ENCODE measurements at regions not wholly inside any gene's neighbourhood (a gene's known extent, or its start where the extent isn't known, plus 50 kb on each side); places are given as distances from the start of the nearest gene placed in this dataset.
"Not testable (repeated sequence)": the region's sequence is repeated elsewhere in the genome, so short reads cannot be mapped to it uniquely, and the experiment has no call there.

DNA sequence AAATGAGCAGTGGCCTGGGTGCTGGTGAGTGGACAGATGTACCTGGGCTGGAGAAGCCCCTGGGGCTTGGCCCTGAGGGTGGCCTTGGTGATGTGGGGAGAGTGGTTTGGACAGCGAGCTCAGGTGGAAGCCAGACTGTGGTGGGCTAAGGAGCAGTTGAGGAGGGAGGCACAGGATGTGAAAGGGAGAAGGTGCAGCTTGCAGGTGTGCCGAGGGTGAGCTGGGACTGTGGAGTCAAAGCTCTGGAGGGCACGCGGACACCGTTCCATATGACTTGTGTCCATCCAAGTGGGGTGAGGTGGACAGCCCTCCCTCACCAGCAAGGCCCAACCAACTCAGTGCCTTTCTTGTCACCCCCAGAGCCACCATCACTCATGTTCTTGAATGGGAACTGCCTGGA is 170.8 kb upstream of the ZNF267 start:
- no peak for DNase-seq

DNA sequence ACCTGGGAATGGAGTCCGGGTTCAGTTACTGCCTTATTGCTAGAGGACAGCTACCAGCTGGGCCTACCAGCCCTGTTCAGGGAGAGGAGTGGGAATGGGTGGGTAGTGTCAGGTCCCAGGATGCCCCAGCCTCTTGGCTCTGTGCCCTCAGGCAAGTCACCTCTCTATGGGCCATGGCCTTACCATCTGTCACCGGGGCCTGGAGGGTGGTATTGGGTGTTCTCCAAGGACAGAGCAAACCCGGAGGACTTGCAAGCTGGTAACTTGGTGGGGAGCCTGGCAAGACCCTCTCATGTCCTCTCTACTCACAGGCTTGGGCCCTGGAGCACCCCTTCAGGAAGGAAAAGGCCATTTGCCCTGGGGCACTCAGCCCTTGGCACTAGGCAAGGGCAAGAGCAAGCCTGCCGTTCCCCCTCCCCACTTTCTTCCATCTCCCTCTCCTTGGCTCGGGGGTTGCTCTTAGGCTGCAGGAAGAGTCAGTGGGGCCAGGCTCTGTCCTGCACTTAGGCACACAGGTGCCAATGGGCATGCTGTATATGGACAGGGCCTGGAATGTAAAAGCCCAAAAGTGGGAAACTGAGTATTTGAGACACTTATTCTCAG is 170.0 kb upstream of the ZNF267 start:
- no peak for DNase-seq

DNA sequence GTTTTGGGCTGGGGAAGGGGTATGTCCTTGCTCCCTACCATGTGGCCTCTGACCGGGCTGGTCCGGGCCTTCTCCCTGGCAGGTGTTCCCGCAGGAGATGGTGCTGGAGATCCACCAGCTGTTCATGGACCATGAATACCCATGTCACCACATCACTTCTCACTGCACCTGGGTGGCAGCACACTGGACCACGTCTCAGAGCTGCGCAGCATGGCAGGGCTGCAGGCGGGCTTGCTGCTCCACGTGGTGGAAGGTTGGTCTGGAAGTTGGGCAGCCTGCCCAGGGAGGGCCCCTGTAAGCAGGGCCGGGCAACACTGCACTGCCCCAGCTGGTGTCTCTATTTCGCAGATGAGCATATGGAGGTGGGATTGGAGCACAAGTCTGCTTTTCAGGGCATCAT is 169.5 kb upstream of the ZNF267 start:
- no peak for DNase-seq

DNA sequence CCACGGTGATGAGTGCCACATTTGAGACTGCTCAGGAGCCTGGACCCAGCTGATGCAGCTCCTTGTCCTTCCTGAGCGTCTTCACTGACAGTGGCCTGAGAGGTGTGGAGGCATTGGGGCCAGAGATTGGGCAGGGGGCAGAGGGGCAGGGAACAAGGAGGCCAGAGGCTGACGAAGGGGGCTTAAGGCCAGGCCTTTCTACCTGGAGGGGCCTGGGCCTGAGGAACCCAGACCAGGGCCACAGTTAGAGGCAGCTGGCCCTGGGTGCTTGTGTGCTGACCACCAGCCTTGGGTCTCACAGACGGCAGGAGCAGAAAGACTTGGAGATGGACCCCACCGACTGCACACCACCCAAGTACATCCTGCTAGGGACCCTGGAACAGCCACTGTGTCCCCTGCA is 168.2 kb upstream of the ZNF267 start:
- no peak for DNase-seq

DNA sequence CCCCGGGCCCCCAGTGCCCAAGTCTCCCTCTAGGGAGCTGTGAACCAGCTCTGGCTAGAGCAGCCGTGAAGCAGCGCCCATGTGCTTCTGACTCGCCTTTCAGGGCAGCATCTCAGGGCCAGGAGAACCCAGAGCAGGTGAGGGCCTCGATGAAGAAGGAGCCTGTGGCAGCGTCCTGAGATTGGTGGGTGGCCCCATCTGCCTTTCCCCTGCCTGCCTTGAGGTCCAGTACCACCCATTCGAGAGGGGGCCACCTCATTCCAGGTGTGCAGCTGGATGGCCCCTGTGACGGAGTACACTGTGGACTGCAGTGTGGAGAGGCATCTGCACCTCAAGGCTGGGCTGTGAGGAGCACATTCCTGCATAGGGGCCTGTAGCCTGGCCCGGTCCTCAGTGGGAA is 167.3 kb upstream of the ZNF267 start:
- no peak for DNase-seq

DNA sequence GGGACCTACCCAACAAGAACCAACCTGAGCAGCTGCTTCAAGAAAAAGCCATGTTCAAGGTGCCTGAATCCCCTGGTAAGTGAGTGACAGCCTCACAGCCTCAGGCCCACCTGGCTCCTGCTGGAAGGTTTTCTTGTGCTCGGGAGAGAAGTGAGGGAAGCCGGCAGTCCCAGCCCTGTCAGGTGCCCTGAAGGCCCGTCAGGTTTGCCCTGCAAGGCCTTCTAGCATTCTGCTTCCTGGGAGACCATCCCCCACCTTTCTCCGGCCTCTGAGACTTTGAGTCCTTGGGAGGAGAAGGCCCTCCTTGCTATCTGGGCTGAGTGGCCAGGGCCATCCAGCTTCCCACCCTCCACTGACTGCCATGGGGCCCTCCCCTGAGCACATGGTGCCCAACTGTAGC is 166.7 kb upstream of the ZNF267 start:
- DNase-seq: no peak

DNA sequence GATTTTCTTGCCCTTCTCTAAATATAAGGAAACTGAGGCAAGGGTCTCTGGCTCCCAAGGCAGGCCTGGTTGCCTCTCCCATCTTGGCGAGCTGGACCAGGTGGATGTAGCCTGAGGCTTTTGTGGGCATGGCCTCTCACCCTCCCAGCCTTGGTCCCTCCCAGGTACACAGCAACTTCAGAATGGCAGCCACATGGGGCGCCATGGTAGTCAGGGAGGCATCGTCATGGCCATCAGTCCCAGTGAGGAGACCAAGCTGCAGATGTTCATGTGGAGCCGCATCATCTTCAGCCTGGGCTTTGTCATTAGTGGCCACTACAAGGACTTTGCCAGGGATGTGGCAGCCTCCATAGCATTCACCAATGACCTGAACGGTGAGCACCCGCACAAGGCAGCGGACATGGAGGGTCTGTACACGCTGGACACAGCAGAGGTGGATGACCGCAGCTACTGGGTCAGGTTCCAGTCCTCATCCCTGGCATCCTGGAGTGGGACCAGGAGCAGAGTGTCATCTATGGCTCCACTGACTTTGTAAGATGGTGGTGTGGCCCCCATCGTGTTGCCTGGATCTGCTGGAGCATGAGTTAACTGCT is 165.8 kb upstream of the ZNF267 start:
- no peak for DNase-seq

DNA sequence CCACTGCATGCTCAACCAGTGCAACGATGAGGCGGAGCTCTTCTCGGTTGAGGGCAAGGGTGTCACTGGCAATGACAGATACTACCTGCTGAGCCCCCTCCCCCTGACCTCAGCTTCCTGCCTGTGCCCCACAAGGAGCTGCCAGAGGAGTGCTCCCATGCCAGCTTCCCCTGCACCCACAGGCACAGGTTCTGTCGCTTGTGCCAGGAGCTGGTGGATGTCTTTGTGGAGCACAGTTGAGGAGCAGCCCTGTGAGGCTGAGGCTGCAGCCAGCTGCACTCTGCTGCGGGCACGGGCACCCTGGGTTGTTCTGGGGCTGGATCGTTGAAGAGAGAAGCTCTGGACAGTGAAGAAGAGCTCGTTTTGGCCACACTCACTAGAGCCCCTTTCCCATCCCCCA is 165.3 kb upstream of the ZNF267 start:
- no peak for DNase-seq

DNA sequence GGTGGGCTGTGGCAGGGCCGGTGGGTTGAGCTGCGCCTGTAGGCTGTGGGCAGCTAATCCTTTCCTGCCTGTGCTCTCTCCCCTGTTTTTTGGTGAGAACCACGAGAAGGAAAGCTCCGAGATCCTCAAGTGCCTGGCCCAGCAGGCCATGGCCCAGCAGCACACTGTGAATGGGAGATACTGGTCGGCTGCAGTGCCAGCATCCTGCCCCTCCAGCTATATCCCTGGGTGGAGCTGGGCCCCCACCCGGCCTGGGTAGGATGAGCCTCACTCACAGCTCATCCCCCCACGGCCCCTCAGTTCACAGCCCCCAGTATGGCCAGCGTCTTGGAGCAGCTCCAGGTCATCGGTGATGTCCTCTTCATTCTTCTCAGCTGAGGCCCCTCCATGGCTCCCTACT is 164.4 kb upstream of the ZNF267 start:
- no peak for DNase-seq

DNA sequence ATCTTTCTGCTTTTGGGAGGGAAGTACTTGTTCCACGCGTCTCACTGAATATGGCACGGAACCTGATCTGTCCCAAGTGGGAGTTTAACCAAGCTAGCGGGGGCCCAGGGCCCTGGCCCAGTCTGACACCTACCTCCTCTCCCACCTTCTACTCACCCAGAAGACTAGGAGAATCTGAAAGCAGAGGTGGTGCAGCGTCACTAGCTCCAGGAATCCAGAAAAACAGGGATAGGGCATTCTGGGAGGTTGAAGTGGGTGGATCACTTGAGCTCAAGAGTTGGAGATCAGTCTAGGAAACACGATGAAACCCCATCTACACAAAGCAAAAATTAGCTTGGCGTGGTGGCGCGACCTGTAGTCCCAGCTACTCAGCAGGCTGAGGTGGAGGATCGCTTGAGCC is 163.5 kb upstream of the ZNF267 start:
- DNase-seq: no peak

DNA sequence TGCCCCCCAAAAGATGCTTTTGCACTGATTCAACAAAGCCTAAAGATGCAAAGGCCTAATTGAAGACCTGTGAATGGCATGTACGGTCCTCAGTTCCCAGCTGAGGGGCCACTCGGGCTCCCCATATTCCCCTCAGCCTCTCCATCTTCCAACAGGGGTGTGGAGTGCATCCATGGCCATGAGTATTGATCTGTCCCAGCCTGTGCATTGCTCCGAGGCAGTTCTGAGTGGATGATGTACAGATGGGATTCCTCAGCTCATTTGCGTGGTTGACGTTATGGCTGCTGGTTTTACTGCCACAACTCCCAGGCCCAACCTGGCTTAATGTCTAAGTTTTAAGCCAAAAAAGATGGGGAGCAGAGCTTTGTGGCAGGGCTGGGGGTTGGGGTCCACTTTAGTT is 162.7 kb upstream of the ZNF267 start:
- DNase-seq: no peak

DNA sequence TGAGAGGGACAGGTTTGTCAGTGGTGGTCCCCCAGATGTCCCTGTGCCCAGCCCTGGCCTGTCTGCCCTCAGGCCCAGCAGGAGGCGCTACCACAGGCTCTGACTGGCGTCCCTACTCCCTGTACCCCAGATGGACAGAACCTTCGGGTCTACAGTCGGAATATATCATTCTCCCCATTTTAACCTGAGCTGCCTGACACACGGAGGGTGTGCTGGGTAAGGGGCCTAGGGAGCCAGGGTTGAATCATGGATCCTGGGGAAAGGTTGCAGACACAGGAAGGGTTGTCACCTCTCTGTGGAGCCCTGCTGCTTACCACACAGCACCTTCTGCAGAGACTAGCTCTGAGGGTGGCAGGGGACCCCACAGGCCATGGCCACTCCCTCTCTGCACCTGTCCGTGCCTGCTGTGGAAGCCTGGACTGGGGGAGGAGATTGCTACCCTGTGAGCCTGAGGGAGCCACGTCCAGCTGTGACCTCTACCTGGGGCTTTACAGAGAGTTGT is 162.2 kb upstream of the ZNF267 start:
- DNase-seq: no peak

DNA sequence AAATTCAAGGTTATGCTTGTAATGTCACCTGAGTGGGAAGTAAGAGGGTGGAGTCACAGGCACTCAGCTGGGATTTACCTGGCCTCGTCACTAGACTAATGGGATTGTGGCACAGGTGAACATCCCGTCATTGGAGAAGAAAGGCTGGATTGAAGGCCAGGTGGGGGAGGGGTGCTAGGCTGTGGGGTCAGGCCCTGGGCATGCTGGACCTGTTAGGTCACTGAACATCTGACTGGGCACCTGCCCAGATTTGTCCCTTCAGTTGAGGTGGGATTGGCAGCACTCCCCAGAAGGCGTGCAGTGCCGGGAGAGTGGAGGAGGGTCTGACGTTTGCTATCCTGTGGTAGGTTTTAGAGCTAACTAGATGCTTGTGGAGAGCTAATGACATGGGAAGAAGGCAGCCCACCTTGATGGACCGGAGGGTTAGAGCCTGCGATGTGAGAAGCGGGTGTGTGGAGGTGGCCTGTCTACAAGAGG is 161.5 kb upstream of the ZNF267 start:
- no peak for DNase-seq

DNA sequence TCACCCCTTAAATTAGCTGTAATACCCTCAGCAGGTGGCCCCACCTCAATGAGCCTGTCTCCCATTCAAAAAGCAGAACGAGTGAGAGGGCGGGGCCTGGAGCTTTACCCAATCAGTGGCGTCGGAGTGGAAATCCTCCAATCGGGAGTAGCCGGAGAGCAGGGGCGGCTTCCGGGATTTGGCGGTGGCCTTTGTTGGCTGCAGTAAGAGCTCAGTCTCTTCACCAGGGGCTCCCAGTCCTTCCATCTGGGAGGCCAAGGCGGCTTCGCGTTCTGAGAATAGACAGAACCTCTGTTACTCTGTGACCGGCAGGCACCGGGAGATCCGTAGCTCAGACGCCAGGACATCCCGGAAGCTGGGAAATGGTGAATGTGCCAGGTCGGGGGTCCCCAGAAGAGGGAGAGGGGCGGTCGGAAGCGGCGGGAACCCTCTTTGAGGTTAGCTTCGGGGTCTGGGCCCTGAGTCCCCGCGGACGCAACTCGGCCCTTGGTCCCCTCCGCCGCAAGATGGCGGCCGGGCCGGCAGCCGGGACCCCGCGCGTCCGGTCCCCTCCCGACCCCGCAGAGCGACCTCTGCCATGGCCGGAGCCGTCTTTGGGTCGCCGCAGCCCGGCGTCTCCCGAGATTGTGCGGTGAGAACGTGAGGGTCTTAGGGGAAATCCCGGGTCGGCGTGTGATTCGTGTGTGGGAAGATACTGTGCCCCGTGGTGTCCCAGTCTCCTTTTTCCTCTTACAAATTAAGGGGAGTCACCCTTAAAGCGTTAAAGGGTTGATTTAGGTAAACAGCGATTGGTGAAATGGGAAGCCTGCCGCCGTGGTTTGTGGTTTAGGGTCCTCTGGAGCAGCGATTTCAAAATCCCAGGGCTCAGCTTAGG is 160.3 kb upstream of the ZNF267 start:
- peak; percentile 93 for DNase-seq

DNA sequence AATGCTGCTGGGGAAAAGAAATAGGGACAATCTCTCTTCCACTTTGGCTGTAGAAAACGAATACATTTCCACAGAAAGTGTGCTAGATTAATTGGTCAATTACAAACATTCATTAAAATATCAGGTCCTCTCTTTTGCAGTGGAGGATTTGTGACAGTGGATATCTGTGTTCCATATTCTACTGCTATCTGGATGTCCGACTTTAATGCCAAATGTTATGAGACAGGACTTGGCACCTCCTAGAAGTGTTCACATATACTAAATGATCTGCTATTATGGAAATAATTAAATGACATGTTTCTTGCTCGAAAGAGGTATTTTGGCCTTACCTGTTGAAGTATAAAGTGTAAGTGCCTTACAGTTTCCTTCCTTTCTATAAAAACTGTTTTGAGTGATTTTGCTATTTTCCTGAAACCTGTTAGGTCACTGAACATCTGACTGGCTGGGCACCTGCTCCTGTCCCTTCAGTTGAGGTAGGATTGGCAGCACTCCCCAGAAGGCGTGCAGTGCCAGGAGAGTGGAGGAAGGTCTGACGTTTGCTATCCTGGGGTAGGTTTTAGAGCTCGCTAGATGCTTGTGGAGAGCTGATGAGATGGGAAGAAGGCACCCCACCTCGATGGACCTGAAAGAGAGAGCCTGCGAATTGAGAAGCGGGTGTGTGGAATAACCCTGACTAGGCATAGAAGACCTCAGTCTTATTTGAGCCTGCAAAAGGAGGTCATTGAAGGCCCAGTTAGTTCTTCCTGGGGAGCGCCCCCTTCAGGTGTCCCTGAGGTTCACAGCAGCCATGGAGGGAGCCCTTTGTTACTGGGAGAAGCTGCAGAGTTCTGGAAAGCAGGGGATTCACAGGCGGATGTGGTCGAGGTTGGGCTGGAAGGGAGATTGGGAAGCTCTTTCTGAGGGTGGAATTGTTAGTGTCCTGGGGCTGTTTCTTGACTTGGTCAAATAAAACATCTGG is 159.4 kb upstream of the ZNF267 start:
- DNase-seq: no peak

DNA sequence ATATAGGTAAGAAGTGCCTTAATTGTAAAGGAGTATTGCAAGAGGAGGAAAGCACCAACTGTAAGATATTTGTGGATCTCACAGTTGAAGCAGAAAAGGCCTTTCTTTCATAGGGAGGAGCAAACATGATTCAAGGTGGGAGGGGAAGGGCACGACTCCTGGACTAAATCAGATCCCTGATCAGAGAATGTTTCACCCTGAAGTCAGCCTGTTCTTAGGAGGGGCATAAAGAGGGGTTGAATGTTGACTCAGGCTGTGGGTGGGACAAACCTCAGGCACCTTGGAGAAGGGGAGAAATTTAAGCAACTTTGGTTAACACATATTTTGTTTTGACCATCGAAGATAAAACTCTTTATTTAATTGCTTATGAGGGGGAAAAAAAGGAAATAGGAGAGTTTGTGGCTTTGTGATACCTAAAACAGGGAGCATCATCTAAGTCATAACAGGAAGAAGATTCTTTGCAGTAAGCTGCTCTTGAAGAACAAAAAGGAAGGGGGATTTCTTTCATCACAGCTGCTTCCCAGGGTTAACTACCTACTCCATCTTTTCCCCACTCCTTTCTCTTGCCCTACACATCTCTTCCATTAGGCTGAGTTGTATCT is 158.6 kb upstream of the ZNF267 start:
- DNase-seq: no peak

DNA sequence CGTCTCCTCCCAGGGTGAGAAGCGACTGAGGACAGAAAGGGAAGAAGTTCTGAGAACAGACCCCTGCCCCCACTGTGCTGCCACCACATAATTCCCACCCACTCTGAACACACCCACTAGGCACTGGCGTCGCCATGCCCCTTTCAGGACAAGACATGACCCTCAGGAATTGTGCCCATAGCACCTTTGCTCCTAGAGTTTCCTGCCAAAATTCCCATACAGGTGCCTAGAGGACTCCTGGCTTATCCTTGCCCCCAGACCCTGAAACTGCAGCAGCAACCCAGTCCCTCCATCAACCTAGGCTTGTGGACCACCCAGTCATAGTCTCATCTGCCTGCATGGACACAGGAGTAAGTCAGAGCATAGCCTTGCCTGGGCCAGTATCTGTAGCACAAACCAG is 157.7 kb upstream of the ZNF267 start:
- DNase-seq: no peak

DNA sequence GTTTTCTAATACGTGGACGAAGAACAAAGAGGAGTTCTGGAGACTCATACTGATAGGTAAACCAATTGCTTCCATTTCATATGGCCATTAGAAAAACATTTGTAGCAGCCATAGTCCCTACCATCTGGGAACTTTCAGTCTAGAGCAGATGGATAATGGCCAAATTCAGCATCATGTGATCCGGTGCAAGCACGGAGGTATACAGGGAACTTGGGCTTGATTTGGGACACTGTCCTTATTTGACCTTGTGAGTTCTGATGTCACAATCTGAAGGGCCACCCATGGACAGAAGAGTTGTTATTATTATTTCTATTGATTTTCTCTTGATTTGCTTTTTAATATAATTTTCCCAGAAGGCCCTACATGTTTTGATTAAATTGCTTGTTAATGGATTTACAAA is 154.6 kb upstream of the ZNF267 start:
- DNase-seq: no peak

DNA sequence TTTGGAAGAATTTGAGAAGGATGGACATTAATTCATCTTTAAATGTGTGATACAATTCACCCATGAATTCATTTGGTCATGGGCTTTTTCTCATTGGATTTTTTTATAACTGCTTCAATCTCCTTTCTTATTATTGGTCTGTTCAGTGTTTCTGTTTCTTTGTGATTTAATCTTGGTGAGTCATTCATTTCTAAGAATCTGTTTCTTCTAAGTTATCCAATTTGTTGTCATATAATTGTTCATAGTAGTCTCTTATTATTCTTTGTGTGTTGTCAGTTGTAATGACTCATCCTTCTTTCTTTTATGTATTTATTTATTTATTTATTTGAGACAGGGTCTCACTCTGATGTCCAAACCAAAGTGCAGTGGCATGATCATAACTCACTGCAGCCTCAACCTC is 146.1 kb upstream of the ZNF267 start:
- no peak for DNase-seq

DNA sequence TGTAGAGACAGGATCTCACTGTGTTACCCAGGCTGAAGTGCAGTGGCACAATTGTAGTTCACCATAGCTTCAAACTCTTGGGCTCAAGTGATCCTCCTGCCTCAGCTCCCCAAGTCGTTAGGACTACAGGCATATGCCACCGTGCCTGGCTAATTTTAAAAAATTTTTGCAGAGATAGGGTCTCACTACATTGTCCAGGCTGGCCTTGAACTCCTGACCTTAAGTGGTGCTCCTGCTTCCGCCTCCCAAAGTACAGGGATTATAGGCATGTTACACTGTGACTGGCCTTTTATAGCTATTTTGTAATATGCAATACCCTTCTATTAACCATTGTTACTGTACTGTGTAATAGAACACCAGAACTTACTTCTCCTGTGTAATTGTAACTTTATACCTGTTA is 139.3 kb upstream of the ZNF267 start:
- no peak for DNase-seq

DNA sequence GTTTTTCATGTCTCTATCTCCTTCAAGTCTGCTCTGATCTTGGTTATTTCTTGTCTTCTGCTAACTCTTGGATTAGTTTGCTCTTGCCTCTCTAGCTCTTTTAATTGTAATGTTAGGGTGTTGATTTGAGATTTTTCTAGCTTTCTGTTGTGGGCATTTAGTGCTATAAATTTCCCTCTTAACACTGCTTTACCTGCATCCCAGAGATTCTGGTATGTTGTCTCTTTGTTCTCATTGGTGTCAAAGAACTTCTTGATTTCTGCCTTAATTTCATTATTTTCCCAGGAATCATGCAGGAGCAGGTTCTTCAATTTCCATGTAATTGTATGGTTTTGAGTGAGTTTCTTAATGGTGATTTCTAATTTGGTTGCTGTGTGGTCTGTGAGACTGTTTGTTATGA is 128.5 kb upstream of the ZNF267 start:
- not testable (repeated sequence) for DNase-seq

DNA sequence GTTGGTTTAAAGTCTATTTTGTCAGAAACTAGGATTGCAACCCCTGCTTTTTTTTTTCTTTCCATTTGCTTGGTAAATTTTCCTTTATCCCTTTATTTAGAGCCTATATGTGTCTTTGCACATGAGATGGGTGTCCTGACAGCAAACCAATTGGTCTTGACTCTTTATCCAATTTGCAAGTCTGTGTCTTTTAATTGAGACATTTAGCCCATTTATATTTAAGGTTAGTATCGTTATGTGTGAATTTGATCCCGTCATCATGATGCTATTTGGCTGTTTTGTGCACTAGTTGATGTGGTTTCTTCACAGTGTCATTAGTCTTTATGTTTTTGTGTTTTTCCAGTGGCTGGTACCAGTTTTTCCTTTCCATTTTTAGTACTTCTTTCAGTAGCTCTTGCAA is 127.7 kb upstream of the ZNF267 start:
- no peak for DNase-seq

All from stimulated activated naive CD4-positive, alpha-beta T cell treated with Interleukin-2 at 50 U/mL for 16 hours (primary cell).